ENCODE measurements at regions not wholly inside any gene's neighbourhood (a gene's known extent, or its start where the extent isn't known, plus 50 kb on each side); places are given as distances from the start of the nearest gene placed in this dataset.

- Histone ChIP-seq H3K9me3 (ENCODE audit: insufficient read depth, low read depth) (no peaks in the 10 kb centered on the region), H3K27me3 (ENCODE audit: insufficient read depth, low read depth) (no peaks in the 10 kb centered on the region), H3K36me3 (ENCODE audit: low read depth) (no peaks in the 10 kb centered on the region), H3K4me1 (replicated peaks; ENCODE audit: insufficient read depth) (no peaks in the 10 kb centered on the region), H3F3A (ENCODE audit: insufficient read depth, low read depth) (no peaks in the 10 kb centered on the region), H3K27ac (no peak overlapping the region), H3K4me3 (no peak overlapping the region), H2AFZ (no peak overlapping the region), H3K9me2 (ENCODE audit: insufficient read depth) (no peaks in the 10 kb centered on the region), H3K4me2 (no peak overlapping the region), H3K79me2 (ENCODE audit: low read depth) (no peaks in the 10 kb centered on the region), H4K20me1 (ENCODE audit: insufficient read depth) (no peaks in the 10 kb centered on the region)
- ChIA-PET POLR2A (ENCODE audit: unreplicated experiment) (no interaction called here), CTCF (no interaction called here)
- BruUV-seq (replicated peaks), result no TSS peak
- no peak for DNase-seq
- TF ChIP-seq CTCF (conservative IDR thresholded peaks at IDR 0.05) (no peak), EZH2 (IDR thresholded peaks at IDR 0.05; ENCODE audit: low read depth) (no peak)
- intact Hi-C loops (cut with micrococcal nuclease; ENCODE audit: unreplicated experiment), result no loop called here
Observed at GRCh38 chr4:14329228-14329627, 673.1 kb upstream of the CPEB2 start.

GRCh38 chr4:14333616-14334015, 668.7 kb upstream of the CPEB2 start:
- no peaks in the 10 kb centered on the region for H3K9me2 ChIP-seq (ENCODE audit: insufficient read depth)
- intact Hi-C loops (cut with micrococcal nuclease; ENCODE audit: unreplicated experiment), result no loop called here
- ChIA-PET CTCF (no interaction called here), POLR2A (ENCODE audit: unreplicated experiment) (no interaction called here)
- DNase-seq, result no peak
- H3K27ac ChIP-seq, result no peak overlapping the region
- no peak overlapping the region for H3K4me3 ChIP-seq
- H3K27me3 ChIP-seq (ENCODE audit: insufficient read depth, low read depth), result no peaks in the 10 kb centered on the region
- TF ChIP-seq CTCF (conservative IDR thresholded peaks at IDR 0.05), result no peak
- TF ChIP-seq EZH2 (IDR thresholded peaks at IDR 0.05; ENCODE audit: low read depth), result no peak
- 0 out of 2 replicates have a peak, but pooled peaks cover 4% of the 10 kb centered on the region for H3K4me1 ChIP-seq (replicated peaks; ENCODE audit: insufficient read depth)
- H3K79me2 ChIP-seq (ENCODE audit: low read depth), result no peaks in the 10 kb centered on the region
- H3K36me3 ChIP-seq (ENCODE audit: low read depth), result no peaks in the 10 kb centered on the region
- H4K20me1 ChIP-seq (ENCODE audit: insufficient read depth), result no peaks in the 10 kb centered on the region
- H3K9me3 ChIP-seq (ENCODE audit: insufficient read depth, low read depth), result no peaks in the 10 kb centered on the region
- no peak overlapping the region for H2AFZ ChIP-seq
- no peaks in the 10 kb centered on the region for H3F3A ChIP-seq (ENCODE audit: insufficient read depth, low read depth)
- H3K4me2 ChIP-seq, result no peak overlapping the region
- no TSS peak for BruUV-seq (replicated peaks)

GRCh38 chr4:14334166-14334565, 668.1 kb upstream of the CPEB2 start:
- Histone ChIP-seq H2AFZ (no peak overlapping the region), H3F3A (ENCODE audit: insufficient read depth, low read depth) (no peaks in the 10 kb centered on the region), H3K4me1 (replicated peaks; ENCODE audit: insufficient read depth) (0 out of 2 replicates have a peak, but pooled peaks cover 4% of the 10 kb centered on the region), H3K36me3 (ENCODE audit: low read depth) (no peaks in the 10 kb centered on the region), H3K79me2 (ENCODE audit: low read depth) (no peaks in the 10 kb centered on the region), H3K9me3 (ENCODE audit: insufficient read depth, low read depth) (no peaks in the 10 kb centered on the region), H3K27me3 (ENCODE audit: insufficient read depth, low read depth) (no peaks in the 10 kb centered on the region), H3K9me2 (ENCODE audit: insufficient read depth) (no peaks in the 10 kb centered on the region), H3K4me3 (no peak overlapping the region), H3K4me2 (no peak overlapping the region), H3K27ac (no peak overlapping the region), H4K20me1 (ENCODE audit: insufficient read depth) (no peaks in the 10 kb centered on the region)
- no peak for DNase-seq
- BruUV-seq (replicated peaks), result no TSS peak
- no peak for TF ChIP-seq EZH2 (IDR thresholded peaks at IDR 0.05; ENCODE audit: low read depth)
- TF ChIP-seq CTCF (conservative IDR thresholded peaks at IDR 0.05), result no peak
- intact Hi-C loops (cut with micrococcal nuclease; ENCODE audit: unreplicated experiment), result no loop called here
- POLR2A ChIA-PET (ENCODE audit: unreplicated experiment), result no interaction called here
- CTCF ChIA-PET, result no interaction called here
